ENCODE measurements at regions not wholly inside any gene's neighbourhood (a gene's known extent, or its start where the extent isn't known, plus 50 kb on each side); places are given as distances from the start of the nearest gene placed in this dataset.

GRCh38 chr13:47454986-47455385 lies 546.1 kb downstream of the SUCLA2 start:
- H3K36me3 ChIP-seq (replicated peaks), result no peaks in the 10 kb centered on the region
- no peaks in the 10 kb centered on the region for H3K27me3 ChIP-seq (replicated peaks)
- no peak overlapping the region for H3K27ac ChIP-seq
- DNase-seq, result no peak
- in situ Hi-C loops (cut with HindIII; ENCODE audit: low pct_ligation_motif_present, low sequenced_read_pairs), result no loop called here
- no peak overlapping the region for H3K4me3 ChIP-seq (ENCODE audit: low read depth, low read length)
- TF ChIP-seq CTCF (IDR thresholded peaks at IDR 0.05; ENCODE audit: low read depth, low read length, missing control alignments), result no peak

GRCh38 chr13:47437406-47437805 lies 540.6 kb upstream of the HTR2A start:
- Histone ChIP-seq H3K27me3 (replicated peaks) (no peaks in the 10 kb centered on the region), H3K36me3 (replicated peaks) (no peaks in the 10 kb centered on the region), H3K4me3 (ENCODE audit: low read depth, low read length) (no peak overlapping the region), H3K27ac (no peak overlapping the region)
- no peak for TF ChIP-seq CTCF (IDR thresholded peaks at IDR 0.05; ENCODE audit: low read depth, low read length, missing control alignments)
- DNase-seq, result no peak
- in situ Hi-C loops (cut with HindIII; ENCODE audit: low pct_ligation_motif_present, low sequenced_read_pairs), result no loop called here

GRCh38 chr13:47433461-47434005 lies 536.7 kb upstream of the HTR2A start:
- no peak for TF ChIP-seq CTCF (IDR thresholded peaks at IDR 0.05; ENCODE audit: low read depth, low read length, missing control alignments)
- in situ Hi-C loops (cut with HindIII; ENCODE audit: low pct_ligation_motif_present, low sequenced_read_pairs), result no loop called here
- no peak overlapping the region for H3K4me3 ChIP-seq (ENCODE audit: low read depth, low read length)
- no peaks in the 10 kb centered on the region for H3K36me3 ChIP-seq (replicated peaks)
- H3K27ac ChIP-seq, result no peak overlapping the region
- no peaks in the 10 kb centered on the region for H3K27me3 ChIP-seq (replicated peaks)
- DNase-seq, result peak; percentile 13

- TF ChIP-seq CTCF (IDR thresholded peaks at IDR 0.05; ENCODE audit: low read depth, low read length, missing control alignments), result no peak
- H3K4me3 ChIP-seq (ENCODE audit: low read depth, low read length), result no peak overlapping the region
- in situ Hi-C loops (cut with HindIII; ENCODE audit: low pct_ligation_motif_present, low sequenced_read_pairs), result no loop called here
- DNase-seq, result peak; percentile 60
- no peak overlapping the region for H3K27ac ChIP-seq
- no peaks in the 10 kb centered on the region for H3K36me3 ChIP-seq (replicated peaks)
- H3K27me3 ChIP-seq (replicated peaks), result no peaks in the 10 kb centered on the region
Measured at GRCh38 chr13:47426126-47426849, 529.4 kb upstream of the HTR2A start.

- H3K27me3 ChIP-seq (replicated peaks), result no peaks in the 10 kb centered on the region
- H3K27ac ChIP-seq, result no peak overlapping the region
- H3K36me3 ChIP-seq (replicated peaks), result no peaks in the 10 kb centered on the region
- TF ChIP-seq CTCF (IDR thresholded peaks at IDR 0.05; ENCODE audit: low read depth, low read length, missing control alignments), result no peak
- no peak for DNase-seq
- in situ Hi-C loops (cut with HindIII; ENCODE audit: low pct_ligation_motif_present, low sequenced_read_pairs), result no loop called here
- no peak overlapping the region for H3K4me3 ChIP-seq (ENCODE audit: low read depth, low read length)
Measured at GRCh38 chr13:47421525-47421924, 524.7 kb upstream of the HTR2A start.

- DNase-seq, result peak; percentile 23
- Histone ChIP-seq H3K4me3 (ENCODE audit: low read depth, low read length) (no peak overlapping the region), H3K27ac (no peak overlapping the region), H3K36me3 (replicated peaks) (no peaks in the 10 kb centered on the region), H3K27me3 (replicated peaks) (no peaks in the 10 kb centered on the region)
- TF ChIP-seq CTCF (IDR thresholded peaks at IDR 0.05; ENCODE audit: low read depth, low read length, missing control alignments), result no peak
- in situ Hi-C loops (cut with HindIII; ENCODE audit: low pct_ligation_motif_present, low sequenced_read_pairs), result no loop called here
Measured at GRCh38 chr13:47420568-47420967, 523.7 kb upstream of the HTR2A start.
